ENCODE measurements at regions not wholly inside any gene's neighbourhood (a gene's known extent, or its start where the extent isn't known, plus 50 kb on each side); places are given as distances from the start of the nearest gene placed in this dataset.

DNA sequence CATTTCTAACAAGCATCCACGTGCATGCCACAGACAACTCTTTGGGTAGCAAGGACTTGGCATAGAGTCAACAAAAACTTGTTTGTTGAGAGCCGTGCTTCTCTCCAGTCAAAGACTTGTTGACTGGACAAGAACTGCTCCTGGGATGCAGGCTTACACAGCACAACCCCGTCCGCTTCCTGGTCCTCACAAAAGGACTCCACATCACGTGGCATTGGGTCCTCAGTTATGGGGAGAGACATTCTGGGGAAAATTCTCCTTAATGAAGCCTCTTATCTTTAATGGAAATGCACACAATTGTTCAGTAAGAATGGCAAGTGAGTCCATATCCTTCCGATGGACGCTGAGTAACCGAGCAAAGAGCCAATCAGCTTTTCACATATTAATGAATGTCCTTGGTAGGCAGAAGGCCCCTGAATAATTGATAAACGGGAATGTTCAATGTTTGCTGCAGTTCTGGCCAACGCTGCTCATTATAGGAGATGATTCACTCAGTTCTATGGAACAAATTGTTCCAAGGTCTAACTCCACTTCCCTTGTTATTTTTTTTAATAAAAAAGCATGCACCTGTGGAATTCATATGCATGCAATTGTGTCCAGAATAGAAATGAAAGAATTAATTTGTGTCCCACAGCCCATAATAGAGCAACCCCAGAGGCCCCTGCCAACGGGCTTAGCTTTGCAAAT is 97.0 kb upstream of the ZNF366 start:
- no peak overlapping the region for H3K4me3 ChIP-seq (ENCODE audit: low read depth in 1 of 2, low read length in 2 of 2)
- no peak overlapping the region for H3K27ac ChIP-seq (ENCODE audit: low read depth, low read length)

DNA sequence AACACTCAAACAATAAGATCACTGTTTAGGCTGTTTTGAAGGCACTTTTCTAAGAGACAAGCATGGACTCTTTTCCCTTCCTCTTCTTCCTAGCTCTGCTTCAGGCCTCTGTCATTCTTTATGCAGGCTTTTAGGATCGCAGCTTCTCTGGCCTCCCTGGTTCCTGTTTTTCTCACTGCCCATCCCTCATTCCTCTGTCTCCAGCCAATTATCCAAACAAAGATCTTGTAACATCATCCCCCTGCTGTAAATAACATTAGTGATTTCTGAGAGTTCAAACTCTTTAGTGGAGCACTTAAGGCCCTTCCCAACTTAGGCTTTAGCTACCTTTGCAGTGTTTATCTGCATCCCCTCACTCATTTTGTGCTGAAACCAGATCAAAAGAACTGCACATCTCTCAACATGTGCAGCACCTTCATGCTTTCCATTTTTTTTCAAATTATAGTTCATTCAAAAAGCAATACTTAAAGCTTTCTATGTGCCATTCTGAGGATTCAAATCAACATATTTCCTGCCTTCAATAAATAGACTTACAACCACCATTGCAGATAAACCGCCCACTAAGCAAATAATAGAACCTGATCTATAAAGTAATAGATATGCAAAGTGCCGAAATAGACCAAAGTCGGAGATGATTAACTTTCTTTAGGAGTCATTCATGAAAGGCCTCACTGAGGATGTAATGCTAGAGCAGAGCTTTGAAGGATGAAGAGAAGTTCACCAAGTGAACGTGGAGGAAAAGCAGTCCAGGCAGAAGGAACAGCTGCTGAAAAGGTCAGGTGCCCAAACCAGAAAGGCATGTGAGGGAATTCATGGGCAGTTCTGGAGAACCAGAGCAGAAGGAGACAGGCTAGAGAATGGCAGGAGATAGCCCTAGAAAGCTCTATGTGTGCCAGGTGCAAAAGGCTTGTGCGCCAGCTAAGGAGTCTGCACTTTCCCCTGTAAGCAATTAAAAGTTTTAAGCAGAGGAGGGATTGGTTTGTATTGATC is 95.8 kb upstream of the ZNF366 start:
- no peak overlapping the region for H3K4me3 ChIP-seq (ENCODE audit: low read depth in 1 of 2, low read length in 2 of 2)
- no peaks in the 10 kb centered on the region for H3K36me3 ChIP-seq (ENCODE audit: control insufficient read depth in 1 of 2, insufficient read depth in 2 of 2, low read length in 2 of 2)
- H3K9ac ChIP-seq (ENCODE audit: low read depth in 1 of 2, low read length in 2 of 2): no peak overlapping the region
- peaks cover 0 to 4% of the 10 kb centered on the region in 2 donors for H3K9me3 ChIP-seq (ENCODE audit: control insufficient read depth in 1 of 2, low read length in 2 of 2)
- H3K27ac ChIP-seq (ENCODE audit: low read depth, low read length): no peak overlapping the region
- no peaks in the 10 kb centered on the region for H3K27me3 ChIP-seq (ENCODE audit: control insufficient read depth in 1 of 2, insufficient read depth in 2 of 2, low read length in 2 of 2)
- peaks cover 0 to 11% of the 10 kb centered on the region in 2 donors for H3K4me1 ChIP-seq (ENCODE audit: control insufficient read depth in 1 of 2, insufficient read depth in 2 of 2, low read length in 2 of 2)

More for the DNA sequence above, 97.0 kb upstream of the ZNF366 start:
- Histone ChIP-seq H3K9ac (ENCODE audit: low read depth in 1 of 2, low read length in 2 of 2) (no peak overlapping the region), H3K27me3 (ENCODE audit: control insufficient read depth in 1 of 2, insufficient read depth in 2 of 2, low read length in 2 of 2) (no peaks in the 10 kb centered on the region), H3K9me3 (ENCODE audit: control insufficient read depth in 1 of 2, low read length in 2 of 2) (peaks cover 0 to 1% of the 10 kb centered on the region in 2 donors), H3K36me3 (ENCODE audit: control insufficient read depth in 1 of 2, insufficient read depth in 2 of 2, low read length in 2 of 2) (no peaks in the 10 kb centered on the region), H3K4me1 (ENCODE audit: control insufficient read depth in 1 of 2, insufficient read depth in 2 of 2, low read length in 2 of 2) (peaks cover 0 to 11% of the 10 kb centered on the region in 2 donors)

- no peak overlapping the region for H3K4me3 ChIP-seq (ENCODE audit: low read depth in 1 of 2, low read length in 2 of 2)
- H3K4me1 ChIP-seq (ENCODE audit: control insufficient read depth in 1 of 2, insufficient read depth in 2 of 2, low read length in 2 of 2): peaks cover 5 to 18% of the 10 kb centered on the region in 2 donors
- H3K27ac ChIP-seq (ENCODE audit: low read depth, low read length): no peak overlapping the region
- no peaks in the 10 kb centered on the region for H3K27me3 ChIP-seq (ENCODE audit: control insufficient read depth in 1 of 2, insufficient read depth in 2 of 2, low read length in 2 of 2)
- H3K9me3 ChIP-seq (ENCODE audit: control insufficient read depth in 1 of 2, low read length in 2 of 2): peaks cover 0 to 4% of the 10 kb centered on the region in 2 donors
- H3K9ac ChIP-seq (ENCODE audit: low read depth in 1 of 2, low read length in 2 of 2): no peak overlapping the region
- H3K36me3 ChIP-seq (ENCODE audit: control insufficient read depth in 1 of 2, insufficient read depth in 2 of 2, low read length in 2 of 2): no peaks in the 10 kb centered on the region
These were observed 94.7 kb upstream of the ZNF366 start for GRCh38 chr5:72601861-72602260.

DNA sequence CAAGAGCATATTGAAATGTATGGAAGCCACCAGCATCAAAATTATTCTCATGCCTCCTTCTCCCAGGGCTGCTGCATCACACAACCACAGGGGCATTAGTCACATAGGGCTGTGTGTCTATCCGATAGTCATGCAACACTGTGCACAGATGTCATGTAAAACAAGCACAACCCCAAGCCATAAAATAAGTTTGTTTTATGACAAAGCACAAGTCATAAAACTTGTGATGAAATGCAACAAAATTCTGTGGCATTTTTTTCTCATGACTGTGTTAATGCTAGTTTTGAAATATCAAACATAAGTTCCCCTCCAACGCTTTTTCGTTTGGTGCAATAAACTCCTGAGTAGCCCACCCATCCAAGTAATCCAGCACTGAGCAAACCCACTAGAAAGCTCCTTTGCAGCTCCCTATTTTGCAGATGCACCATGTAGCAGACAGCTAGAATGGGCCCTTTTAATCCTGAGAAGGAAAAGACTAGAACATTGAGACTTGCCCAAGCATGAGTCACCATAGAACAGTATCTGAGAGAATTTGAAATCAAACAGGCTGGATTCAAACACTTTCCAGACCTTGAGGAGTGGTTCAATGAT is 93.3 kb upstream of the ZNF366 start:
- H3K4me1 ChIP-seq (ENCODE audit: control insufficient read depth in 1 of 2, insufficient read depth in 2 of 2, low read length in 2 of 2): peaks cover 5 to 19% of the 10 kb centered on the region in 2 donors
- H3K27ac ChIP-seq (ENCODE audit: low read depth, low read length): no peak overlapping the region
- no peaks in the 10 kb centered on the region for H3K27me3 ChIP-seq (ENCODE audit: control insufficient read depth in 1 of 2, insufficient read depth in 2 of 2, low read length in 2 of 2)
- no peaks in the 10 kb centered on the region for H3K36me3 ChIP-seq (ENCODE audit: control insufficient read depth in 1 of 2, insufficient read depth in 2 of 2, low read length in 2 of 2)
- no peak overlapping the region for H3K9ac ChIP-seq (ENCODE audit: low read depth in 1 of 2, low read length in 2 of 2)
- H3K4me3 ChIP-seq (ENCODE audit: low read depth in 1 of 2, low read length in 2 of 2): no peak overlapping the region
- peaks cover 0 to 4% of the 10 kb centered on the region in 2 donors for H3K9me3 ChIP-seq (ENCODE audit: control insufficient read depth in 1 of 2, low read length in 2 of 2)

GRCh38 chr5:72599519-72600370 is 92.5 kb upstream of the ZNF366 start:
- Histone ChIP-seq H3K4me1 (ENCODE audit: control insufficient read depth in 1 of 2, insufficient read depth in 2 of 2, low read length in 2 of 2) (peaks cover 5 to 19% of the 10 kb centered on the region in 2 donors), H3K27ac (ENCODE audit: low read depth, low read length) (no peak overlapping the region), H3K9ac (ENCODE audit: low read depth in 1 of 2, low read length in 2 of 2) (no peak overlapping the region), H3K36me3 (ENCODE audit: control insufficient read depth in 1 of 2, insufficient read depth in 2 of 2, low read length in 2 of 2) (no peaks in the 10 kb centered on the region), H3K27me3 (ENCODE audit: control insufficient read depth in 1 of 2, insufficient read depth in 2 of 2, low read length in 2 of 2) (no peaks in the 10 kb centered on the region), H3K9me3 (ENCODE audit: control insufficient read depth in 1 of 2, low read length in 2 of 2) (peaks cover 0 to 4% of the 10 kb centered on the region in 2 donors), H3K4me3 (ENCODE audit: low read depth in 1 of 2, low read length in 2 of 2) (no peak overlapping the region)

- H3K27me3 ChIP-seq (ENCODE audit: control insufficient read depth in 1 of 2, insufficient read depth in 2 of 2, low read length in 2 of 2): no peaks in the 10 kb centered on the region
- peaks cover 0 to 4% of the 10 kb centered on the region in 2 donors for H3K9me3 ChIP-seq (ENCODE audit: control insufficient read depth in 1 of 2, low read length in 2 of 2)
- H3K9ac ChIP-seq (ENCODE audit: low read depth in 1 of 2, low read length in 2 of 2): no peak overlapping the region
- H3K27ac ChIP-seq (ENCODE audit: low read depth, low read length): no peak overlapping the region
- peaks cover 5 to 19% of the 10 kb centered on the region in 2 donors for H3K4me1 ChIP-seq (ENCODE audit: control insufficient read depth in 1 of 2, insufficient read depth in 2 of 2, low read length in 2 of 2)
- no peaks in the 10 kb centered on the region for H3K36me3 ChIP-seq (ENCODE audit: control insufficient read depth in 1 of 2, insufficient read depth in 2 of 2, low read length in 2 of 2)
- H3K4me3 ChIP-seq (ENCODE audit: low read depth in 1 of 2, low read length in 2 of 2): no peak overlapping the region
These were observed 91.8 kb upstream of the ZNF366 start for GRCh38 chr5:72599065-72599433.

GRCh38 chr5:72598401-72599064 is 91.3 kb upstream of the ZNF366 start:
- Histone ChIP-seq H3K9ac (ENCODE audit: low read depth in 1 of 2, low read length in 2 of 2) (no peak overlapping the region), H3K9me3 (ENCODE audit: control insufficient read depth in 1 of 2, low read length in 2 of 2) (peaks cover 0 to 4% of the 10 kb centered on the region in 2 donors), H3K36me3 (ENCODE audit: control insufficient read depth in 1 of 2, insufficient read depth in 2 of 2, low read length in 2 of 2) (no peaks in the 10 kb centered on the region), H3K4me3 (ENCODE audit: low read depth in 1 of 2, low read length in 2 of 2) (no peak overlapping the region), H3K27me3 (ENCODE audit: control insufficient read depth in 1 of 2, insufficient read depth in 2 of 2, low read length in 2 of 2) (no peaks in the 10 kb centered on the region), H3K4me1 (ENCODE audit: control insufficient read depth in 1 of 2, insufficient read depth in 2 of 2, low read length in 2 of 2) (peaks cover 5 to 19% of the 10 kb centered on the region in 2 donors), H3K27ac (ENCODE audit: low read depth, low read length) (no peak overlapping the region)

GRCh38 chr5:72597456-72597948 is 90.3 kb upstream of the ZNF366 start:
- Histone ChIP-seq H3K9me3 (ENCODE audit: control insufficient read depth in 1 of 2, low read length in 2 of 2) (peaks cover 0 to 4% of the 10 kb centered on the region in 2 donors), H3K27ac (ENCODE audit: low read depth, low read length) (no peak overlapping the region), H3K9ac (ENCODE audit: low read depth in 1 of 2, low read length in 2 of 2) (no peak overlapping the region), H3K36me3 (ENCODE audit: control insufficient read depth in 1 of 2, insufficient read depth in 2 of 2, low read length in 2 of 2) (no peaks in the 10 kb centered on the region), H3K4me1 (ENCODE audit: control insufficient read depth in 1 of 2, insufficient read depth in 2 of 2, low read length in 2 of 2) (peaks cover 5 to 12% of the 10 kb centered on the region in 2 donors), H3K4me3 (ENCODE audit: low read depth in 1 of 2, low read length in 2 of 2) (no peak overlapping the region), H3K27me3 (ENCODE audit: control insufficient read depth in 1 of 2, insufficient read depth in 2 of 2, low read length in 2 of 2) (no peaks in the 10 kb centered on the region)

DNA sequence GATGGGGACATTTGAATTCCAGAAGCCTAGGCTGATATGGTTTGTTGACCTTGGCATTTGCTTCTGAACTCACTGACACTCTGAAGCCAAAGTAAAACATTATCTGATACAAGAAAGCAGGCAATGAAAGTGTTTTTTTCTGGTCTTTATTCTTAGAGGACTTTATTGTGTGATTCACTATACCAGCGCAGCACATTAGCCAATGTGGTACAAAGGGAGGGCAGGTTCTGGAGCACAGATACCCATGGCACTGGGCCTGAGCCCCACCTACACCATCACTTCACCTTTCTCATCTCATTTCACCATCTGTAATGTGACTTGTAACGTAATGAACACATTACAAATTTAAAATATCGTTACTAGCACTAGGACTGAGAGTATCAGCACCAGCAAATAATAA is 89.7 kb upstream of the ZNF366 start:
- no peak overlapping the region for H3K4me3 ChIP-seq (ENCODE audit: low read depth in 1 of 2, low read length in 2 of 2)
- peaks cover 5 to 12% of the 10 kb centered on the region in 2 donors for H3K4me1 ChIP-seq (ENCODE audit: control insufficient read depth in 1 of 2, insufficient read depth in 2 of 2, low read length in 2 of 2)
- H3K9ac ChIP-seq (ENCODE audit: low read depth in 1 of 2, low read length in 2 of 2): no peak overlapping the region
- H3K27ac ChIP-seq (ENCODE audit: low read depth, low read length): no peak overlapping the region
- H3K9me3 ChIP-seq (ENCODE audit: control insufficient read depth in 1 of 2, low read length in 2 of 2): peaks cover 0 to 4% of the 10 kb centered on the region in 2 donors
- no peaks in the 10 kb centered on the region for H3K27me3 ChIP-seq (ENCODE audit: control insufficient read depth in 1 of 2, insufficient read depth in 2 of 2, low read length in 2 of 2)
- H3K36me3 ChIP-seq (ENCODE audit: control insufficient read depth in 1 of 2, insufficient read depth in 2 of 2, low read length in 2 of 2): no peaks in the 10 kb centered on the region

Data from duodenal mucosa (tissue), 2 donors.